ENCODE measurements at regions not wholly inside any gene's neighbourhood (a gene's known extent, or its start where the extent isn't known, plus 50 kb on each side); places are given as distances from the start of the nearest gene placed in this dataset.

- WGBS: 73% methylated on average over 3 of the region's 3 CpGs
- Histone ChIP-seq H3K27me3 (no peaks in the 10 kb centered on the region), H3K9me3 (no peaks in the 10 kb centered on the region), H3K4me3 (no peak overlapping the region), H3K4me1 (no peaks in the 10 kb centered on the region), H3K27ac (replicated peaks in 1 of 4) (no peak overlapping the region), H3K36me3 (no peaks in the 10 kb centered on the region)
- peak; percentile 64 for DNase-seq (ENCODE audit: extremely low spot score)
- no peak for TF ChIP-seq POLR2AphosphoS5 (IDR thresholded peaks at IDR 0.05)
- no peak for TF ChIP-seq EP300 (IDR thresholded peaks at IDR 0.05)
- no peak for TF ChIP-seq CTCF (IDR thresholded peaks at IDR 0.05)
- no peak for TF ChIP-seq POLR2A (IDR thresholded peaks at IDR 0.05; ENCODE audit: low read depth)
- intact Hi-C loops (cut with DNase I): no loop called here
Measured at GRCh38 chr16:79800016-79800608, 199.6 kb upstream of the MAF start.

- H3K36me3 ChIP-seq: no peaks in the 10 kb centered on the region
- H3K4me1 ChIP-seq: no peaks in the 10 kb centered on the region
- no peak overlapping the region for H3K27ac ChIP-seq (replicated peaks in 1 of 4)
- no peaks in the 10 kb centered on the region for H3K9me3 ChIP-seq
- intact Hi-C loops (cut with DNase I): no loop called here
- no peaks in the 10 kb centered on the region for H3K27me3 ChIP-seq
- no peak overlapping the region for H3K4me3 ChIP-seq
- peak; percentile 42 for DNase-seq (ENCODE audit: extremely low spot score)
- no peak for TF ChIP-seq POLR2AphosphoS5 (IDR thresholded peaks at IDR 0.05)
- TF ChIP-seq EP300 (IDR thresholded peaks at IDR 0.05): no peak
- no peak for TF ChIP-seq POLR2A (IDR thresholded peaks at IDR 0.05; ENCODE audit: low read depth)
- no peak for TF ChIP-seq CTCF (IDR thresholded peaks at IDR 0.05)
- 84% methylated on average over 2 of the region's 2 CpGs for WGBS
Measured at GRCh38 chr16:79798416-79799053, 198.0 kb upstream of the MAF start.

- H3K4me3 ChIP-seq: no peak overlapping the region
- no peaks in the 10 kb centered on the region for H3K9me3 ChIP-seq
- H3K4me1 ChIP-seq: no peaks in the 10 kb centered on the region
- intact Hi-C loops (cut with DNase I): no loop called here
- peak; percentile 89 for DNase-seq (ENCODE audit: extremely low spot score)
- WGBS: 88% methylated on average over 8 of the region's 8 CpGs
- no peaks in the 10 kb centered on the region for H3K36me3 ChIP-seq
- TF ChIP-seq EP300 (IDR thresholded peaks at IDR 0.05): no peak
- TF ChIP-seq POLR2AphosphoS5 (IDR thresholded peaks at IDR 0.05): no peak
- no peak for TF ChIP-seq POLR2A (IDR thresholded peaks at IDR 0.05; ENCODE audit: low read depth)
- no peaks in the 10 kb centered on the region for H3K27me3 ChIP-seq
- no peak overlapping the region for H3K27ac ChIP-seq (replicated peaks in 1 of 4)
Measured at GRCh38 chr16:79797486-79797885, 196.9 kb upstream of the MAF start.

GRCh38 chr16:79795556-79795955 lies 195.0 kb upstream of the MAF start:
- no peaks in the 10 kb centered on the region for H3K36me3 ChIP-seq
- TF ChIP-seq CTCF (IDR thresholded peaks at IDR 0.05) (no peak), EP300 (IDR thresholded peaks at IDR 0.05) (no peak), POLR2A (IDR thresholded peaks at IDR 0.05; ENCODE audit: low read depth) (no peak), POLR2AphosphoS5 (IDR thresholded peaks at IDR 0.05) (no peak)
- no peak overlapping the region for H3K27ac ChIP-seq (replicated peaks in 1 of 4)
- H3K4me3 ChIP-seq: no peak overlapping the region
- WGBS: 89% methylated on average over 4 of the region's 4 CpGs
- H3K27me3 ChIP-seq: no peaks in the 10 kb centered on the region
- no peak for DNase-seq (ENCODE audit: extremely low spot score)
- intact Hi-C loops (cut with DNase I): no loop called here
- H3K9me3 ChIP-seq: no peaks in the 10 kb centered on the region
- H3K4me1 ChIP-seq: no peaks in the 10 kb centered on the region

GRCh38 chr16:79794941-79795340 lies 194.4 kb upstream of the MAF start:
- H3K36me3 ChIP-seq: no peaks in the 10 kb centered on the region
- H3K27me3 ChIP-seq: no peaks in the 10 kb centered on the region
- no peaks in the 10 kb centered on the region for H3K9me3 ChIP-seq
- WGBS: 50% methylated on average over 8 of the region's 8 CpGs
- no peak for DNase-seq (ENCODE audit: extremely low spot score)
- intact Hi-C loops (cut with DNase I): no loop called here
- H3K4me1 ChIP-seq: no peaks in the 10 kb centered on the region
- TF ChIP-seq POLR2AphosphoS5 (IDR thresholded peaks at IDR 0.05) (no peak), EP300 (IDR thresholded peaks at IDR 0.05) (no peak), CTCF (IDR thresholded peaks at IDR 0.05) (no peak), POLR2A (IDR thresholded peaks at IDR 0.05; ENCODE audit: low read depth) (no peak)
- H3K4me3 ChIP-seq: no peak overlapping the region
- no peak overlapping the region for H3K27ac ChIP-seq (replicated peaks in 1 of 4)

Data from esophagus muscularis mucosa (tissue), 4 donors.